ENCODE measurements at regions not wholly inside any gene's neighbourhood (a gene's known extent, or its start where the extent isn't known, plus 50 kb on each side); places are given as distances from the start of the nearest gene placed in this dataset.

- H2AFZ ChIP-seq (ENCODE audit: low read depth, low read length) = no peak overlapping the region
- TF ChIP-seq CTCF (IDR thresholded peaks at IDR 0.05; ENCODE audit: borderline replicate concordance, extremely low read depth, low read length, poor library complexity, severe bottlenecking) (no peak), EZH2 (IDR thresholded peaks at IDR 0.05; ENCODE audit: borderline replicate concordance, low read depth, low read length, severe bottlenecking) (no peak)
- no peaks in the 10 kb centered on the region for H3K4me1 ChIP-seq (ENCODE audit: insufficient read depth, low read length)
- DNase-seq (no peak), ATAC-seq (ENCODE audit: insufficient read depth, low read depth) (no peak)
- no peak overlapping the region for H3K4me2 ChIP-seq (ENCODE audit: insufficient read depth, low read length)
- no peaks in the 10 kb centered on the region for H3K9me3 ChIP-seq (ENCODE audit: insufficient read depth, low read length, severe bottlenecking)
- no peaks in the 10 kb centered on the region for H3K36me3 ChIP-seq (ENCODE audit: insufficient read depth, low read length)
- no peak overlapping the region for H3K9ac ChIP-seq (ENCODE audit: low read depth, low read length)
- no peak overlapping the region for H3K27ac ChIP-seq (ENCODE audit: low read length)
- H3K4me3 ChIP-seq (ENCODE audit: low read depth in 1 of 2, low read length in 2 of 2) = no peak overlapping the region
- H4K20me1 ChIP-seq (ENCODE audit: insufficient read depth, low read length) = no peaks in the 10 kb centered on the region
- no peaks in the 10 kb centered on the region for H3K27me3 ChIP-seq (ENCODE audit: insufficient read depth, low read length, poor library complexity)
- no peaks in the 10 kb centered on the region for H3K79me2 ChIP-seq (ENCODE audit: insufficient read depth, low read length)
Measured at GRCh38 chr18:2146092-2146491, 425.2 kb downstream of the METTL4 start.

GRCh38 chr18:2146754-2147153 is 424.6 kb downstream of the METTL4 start:
- Histone ChIP-seq H3K27ac (ENCODE audit: low read length) (no peak overlapping the region), H3K36me3 (ENCODE audit: insufficient read depth, low read length) (no peaks in the 10 kb centered on the region), H3K9ac (ENCODE audit: low read depth, low read length) (no peak overlapping the region), H3K27me3 (ENCODE audit: insufficient read depth, low read length, poor library complexity) (no peaks in the 10 kb centered on the region), H3K9me3 (ENCODE audit: insufficient read depth, low read length, severe bottlenecking) (no peaks in the 10 kb centered on the region), H2AFZ (ENCODE audit: low read depth, low read length) (no peak overlapping the region), H3K4me1 (ENCODE audit: insufficient read depth, low read length) (no peaks in the 10 kb centered on the region), H3K4me2 (ENCODE audit: insufficient read depth, low read length) (no peak overlapping the region), H3K79me2 (ENCODE audit: insufficient read depth, low read length) (no peaks in the 10 kb centered on the region), H3K4me3 (ENCODE audit: low read depth in 1 of 2, low read length in 2 of 2) (no peak overlapping the region), H4K20me1 (ENCODE audit: insufficient read depth, low read length) (no peaks in the 10 kb centered on the region)
- TF ChIP-seq EZH2 (IDR thresholded peaks at IDR 0.05; ENCODE audit: borderline replicate concordance, low read depth, low read length, severe bottlenecking) (no peak), CTCF (IDR thresholded peaks at IDR 0.05; ENCODE audit: borderline replicate concordance, extremely low read depth, low read length, poor library complexity, severe bottlenecking) (no peak)
- ATAC-seq (ENCODE audit: insufficient read depth, low read depth) (no peak), DNase-seq (no peak)

DNA sequence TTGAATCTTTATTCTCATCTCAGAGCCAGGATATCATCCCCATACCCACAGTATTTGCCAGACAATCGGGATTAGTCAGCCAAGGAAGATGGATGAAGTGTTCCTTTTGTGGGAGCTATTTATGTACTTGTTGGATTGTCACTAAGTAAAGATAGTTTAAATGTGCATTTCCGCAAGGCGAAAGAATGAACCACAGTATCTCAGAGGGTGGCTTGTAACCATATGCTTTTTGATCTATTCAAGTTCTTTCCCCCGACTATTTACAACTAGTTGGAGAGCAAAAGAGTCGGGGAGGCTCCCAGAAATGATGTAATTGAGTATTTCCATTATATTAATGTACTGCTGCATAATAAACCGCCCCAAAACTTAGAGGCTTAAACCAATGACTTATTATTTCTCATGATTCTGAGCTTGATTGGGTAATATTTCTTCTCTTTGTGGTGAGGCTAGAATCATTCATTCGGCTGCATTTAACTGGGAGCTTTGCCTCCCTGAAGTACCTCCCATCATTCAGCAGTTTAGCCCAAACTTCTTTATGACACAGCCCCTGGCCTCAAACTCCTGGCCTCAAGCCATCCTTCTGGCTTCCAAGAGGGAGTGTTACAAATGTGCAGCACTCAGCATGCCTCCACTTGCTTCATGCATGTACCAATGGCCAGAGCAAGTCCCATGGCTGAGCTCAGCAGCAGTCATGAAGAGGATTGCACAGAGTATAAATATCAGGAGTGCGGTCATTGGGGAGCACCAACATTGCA is 423.7 kb downstream of the METTL4 start:
- Histone ChIP-seq H3K9me3 (ENCODE audit: insufficient read depth, low read length, severe bottlenecking) (no peaks in the 10 kb centered on the region), H3K4me3 (ENCODE audit: low read depth in 1 of 2, low read length in 2 of 2) (no peak overlapping the region), H2AFZ (ENCODE audit: low read depth, low read length) (no peak overlapping the region), H3K4me2 (ENCODE audit: insufficient read depth, low read length) (no peak overlapping the region), H3K27ac (ENCODE audit: low read length) (no peak overlapping the region), H3K27me3 (ENCODE audit: insufficient read depth, low read length, poor library complexity) (no peaks in the 10 kb centered on the region), H4K20me1 (ENCODE audit: insufficient read depth, low read length) (no peaks in the 10 kb centered on the region), H3K4me1 (ENCODE audit: insufficient read depth, low read length) (no peaks in the 10 kb centered on the region), H3K36me3 (ENCODE audit: insufficient read depth, low read length) (no peaks in the 10 kb centered on the region), H3K9ac (ENCODE audit: low read depth, low read length) (no peak overlapping the region), H3K79me2 (ENCODE audit: insufficient read depth, low read length) (no peaks in the 10 kb centered on the region)
- DNase-seq (no peak), ATAC-seq (ENCODE audit: insufficient read depth, low read depth) (no peak)
- TF ChIP-seq EZH2 (IDR thresholded peaks at IDR 0.05; ENCODE audit: borderline replicate concordance, low read depth, low read length, severe bottlenecking) = no peak
- TF ChIP-seq CTCF (IDR thresholded peaks at IDR 0.05; ENCODE audit: borderline replicate concordance, extremely low read depth, low read length, poor library complexity, severe bottlenecking) = no peak

All from DND-41 (cell line).